ENCODE measurements at regions not wholly inside any gene's neighbourhood (a gene's known extent, or its start where the extent isn't known, plus 50 kb on each side); places are given as distances from the start of the nearest gene placed in this dataset.

DNA sequence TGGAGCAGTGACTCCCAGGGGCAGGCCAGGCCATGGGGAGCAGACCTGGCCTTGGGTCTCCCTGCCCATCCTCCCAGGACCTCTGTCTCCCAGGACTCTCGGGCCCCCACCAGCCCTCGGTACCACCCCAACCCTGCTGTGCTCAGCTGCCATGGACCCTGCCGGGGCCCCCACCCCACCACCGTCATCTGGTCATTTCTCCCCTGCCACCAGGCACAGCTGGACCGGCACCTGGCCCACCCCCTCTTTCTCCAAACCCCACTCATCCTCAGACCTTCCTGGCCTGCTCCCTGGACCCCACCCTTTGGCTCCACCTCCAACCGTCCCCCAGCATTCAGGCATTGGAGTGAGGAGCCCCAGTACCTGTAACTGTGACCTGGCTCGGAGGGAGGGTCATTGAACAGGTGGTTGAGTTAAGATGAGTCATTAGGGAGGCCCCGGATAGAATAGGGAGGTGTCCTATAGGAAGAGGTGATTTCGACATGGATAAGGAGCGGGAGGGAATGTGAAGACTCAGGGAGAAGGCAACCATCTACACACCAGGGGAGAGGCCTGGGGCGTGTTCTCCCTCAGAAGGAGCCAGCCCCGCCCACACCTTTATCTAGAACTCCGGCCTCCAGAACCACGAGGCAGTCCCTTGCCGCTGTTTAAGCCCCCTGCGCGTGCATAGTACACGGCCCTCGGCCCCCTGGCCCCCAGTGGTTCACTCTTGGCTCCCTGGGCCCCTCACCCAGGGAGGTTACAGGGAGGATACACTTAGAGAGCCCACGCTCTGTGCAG, 1395.9 kb downstream of the BRD1 start:
- H3K4me1 Mint-ChIP-seq, result no peaks in the 10 kb centered on the region
- no peaks in the 10 kb centered on the region for H3K9me3 Mint-ChIP-seq
- H3K27ac Mint-ChIP-seq, result no peak overlapping the region
- TF ChIP-seq, protein P1, sequence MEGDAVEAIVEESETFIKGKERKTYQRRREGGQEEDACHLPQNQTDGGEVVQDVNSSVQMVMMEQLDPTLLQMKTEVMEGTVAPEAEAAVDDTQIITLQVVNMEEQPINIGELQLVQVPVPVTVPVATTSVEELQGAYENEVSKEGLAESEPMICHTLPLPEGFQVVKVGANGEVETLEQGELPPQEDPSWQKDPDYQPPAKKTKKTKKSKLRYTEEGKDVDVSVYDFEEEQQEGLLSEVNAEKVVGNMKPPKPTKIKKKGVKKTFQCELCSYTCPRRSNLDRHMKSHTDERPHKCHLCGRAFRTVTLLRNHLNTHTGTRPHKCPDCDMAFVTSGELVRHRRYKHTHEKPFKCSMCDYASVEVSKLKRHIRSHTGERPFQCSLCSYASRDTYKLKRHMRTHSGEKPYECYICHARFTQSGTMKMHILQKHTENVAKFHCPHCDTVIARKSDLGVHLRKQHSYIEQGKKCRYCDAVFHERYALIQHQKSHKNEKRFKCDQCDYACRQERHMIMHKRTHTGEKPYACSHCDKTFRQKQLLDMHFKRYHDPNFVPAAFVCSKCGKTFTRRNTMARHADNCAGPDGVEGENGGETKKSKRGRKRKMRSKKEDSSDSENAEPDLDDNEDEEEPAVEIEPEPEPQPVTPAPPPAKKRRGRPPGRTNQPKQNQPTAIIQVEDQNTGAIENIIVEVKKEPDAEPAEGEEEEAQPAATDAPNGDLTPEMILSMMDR (IDR thresholded peaks at IDR 0.05; ENCODE audit: unreplicated experiment in 3 of 3), result no peak
- H3K27me3 Mint-ChIP-seq (ENCODE audit: low read depth), result peaks cover 13% of the 10 kb centered on the region
- H3K36me3 Mint-ChIP-seq (ENCODE audit: low read depth), result no peaks in the 10 kb centered on the region
- H3K4me3 Mint-ChIP-seq, result no peak overlapping the region

DNA sequence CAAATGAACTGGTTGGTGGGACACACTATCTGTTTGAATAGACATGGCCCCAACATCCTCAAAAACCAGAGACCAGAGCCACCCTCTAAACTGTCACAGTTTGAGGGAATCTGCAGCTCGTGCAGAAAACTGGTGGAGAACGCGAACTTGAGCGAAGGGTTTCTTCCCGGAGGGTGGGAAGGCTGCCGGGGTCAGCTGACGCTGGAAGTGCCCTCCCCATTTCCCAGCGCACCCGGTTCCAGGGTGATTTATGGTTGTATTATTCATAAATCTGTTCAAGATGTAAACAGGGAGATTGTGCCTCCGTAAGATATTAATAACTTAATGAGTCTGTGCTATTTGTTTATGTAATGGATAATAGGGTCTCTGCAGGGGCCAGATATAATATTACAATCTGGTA, 1396.7 kb downstream of the BRD1 start:
- Mint-ChIP-seq H3K36me3 (ENCODE audit: low read depth) (no peaks in the 10 kb centered on the region), H3K27me3 (ENCODE audit: low read depth) (peaks cover 13% of the 10 kb centered on the region), H3K9me3 (no peaks in the 10 kb centered on the region), H3K4me1 (no peaks in the 10 kb centered on the region), H3K4me3 (no peak overlapping the region), H3K27ac (no peak overlapping the region)
- TF ChIP-seq, protein P1 (IDR thresholded peaks at IDR 0.05; ENCODE audit: unreplicated experiment in 3 of 3), result no peak

DNA sequence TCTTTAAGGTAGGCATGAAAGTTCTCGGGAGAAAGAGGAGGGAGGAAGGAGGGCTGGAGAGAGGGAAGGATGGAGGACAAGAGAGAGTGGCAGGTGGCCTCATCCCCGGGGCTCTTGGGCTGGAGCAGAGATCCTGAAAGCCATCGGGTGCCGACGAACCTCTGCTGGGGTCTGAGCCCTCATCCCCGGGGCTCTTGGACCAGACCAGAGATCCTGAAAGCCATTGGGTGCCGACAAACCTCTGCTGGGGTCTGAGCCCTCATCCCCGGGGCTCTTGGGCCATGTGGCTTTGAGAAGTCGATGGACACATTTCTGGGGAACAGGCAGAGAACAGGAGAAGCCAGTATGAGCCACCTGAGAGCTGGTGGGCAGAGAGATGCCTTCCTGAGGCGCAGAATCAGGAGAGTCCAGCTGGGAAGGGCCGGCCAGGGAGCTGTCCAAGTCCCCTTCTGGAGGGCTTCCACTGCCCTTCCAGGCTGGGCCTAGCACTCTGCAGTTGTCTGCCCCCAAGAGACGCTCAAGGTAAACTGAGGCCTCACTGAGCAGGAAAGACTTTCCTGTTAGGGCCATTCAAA, 1398.1 kb downstream of the BRD1 start:
- H3K4me3 Mint-ChIP-seq, result no peak overlapping the region
- no peak overlapping the region for H3K27ac Mint-ChIP-seq
- no peaks in the 10 kb centered on the region for H3K9me3 Mint-ChIP-seq
- TF ChIP-seq, protein P1 (IDR thresholded peaks at IDR 0.05; ENCODE audit: unreplicated experiment in 3 of 3), result no peak
- H3K27me3 Mint-ChIP-seq (ENCODE audit: low read depth), result peaks cover 5% of the 10 kb centered on the region
- no peaks in the 10 kb centered on the region for H3K4me1 Mint-ChIP-seq
- no peaks in the 10 kb centered on the region for H3K36me3 Mint-ChIP-seq (ENCODE audit: low read depth)

DNA sequence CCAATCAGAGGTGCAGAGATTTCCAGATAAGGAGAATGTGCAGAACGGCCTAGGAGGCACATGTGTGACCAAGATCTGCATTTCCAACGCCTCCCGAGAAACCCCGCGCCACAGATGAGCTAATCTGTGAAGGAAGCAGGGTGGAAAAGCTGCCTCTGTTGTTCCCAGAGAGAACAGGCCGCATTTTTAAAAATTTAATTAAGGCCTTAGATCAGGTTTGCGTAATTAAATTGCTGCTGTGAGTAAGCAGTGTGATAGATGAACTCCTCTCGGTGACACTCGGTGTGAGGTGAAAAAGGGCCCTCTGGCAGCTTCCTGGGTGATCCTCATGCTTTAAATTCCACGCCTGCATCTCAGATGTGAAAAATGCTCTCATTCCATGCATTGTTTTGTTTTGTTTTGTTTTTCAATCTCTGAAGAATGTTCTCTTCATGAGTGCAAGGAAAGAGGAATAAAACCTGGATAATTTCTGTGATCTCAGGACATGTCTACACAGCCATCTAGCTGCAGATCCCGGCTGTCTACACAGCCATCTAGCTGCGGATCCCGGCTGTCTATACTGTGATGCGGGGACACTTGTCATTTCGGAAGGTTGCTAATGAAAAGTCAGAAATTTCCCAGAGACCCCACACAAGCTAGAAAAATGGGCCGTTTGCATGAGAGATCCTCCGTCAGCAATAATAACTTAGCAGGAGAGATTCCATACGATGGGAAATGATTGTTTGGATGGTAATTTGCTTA, 1398.9 kb downstream of the BRD1 start:
- H3K27ac Mint-ChIP-seq, result no peak overlapping the region
- H3K36me3 Mint-ChIP-seq (ENCODE audit: low read depth), result no peaks in the 10 kb centered on the region
- H3K4me3 Mint-ChIP-seq, result no peak overlapping the region
- no peaks in the 10 kb centered on the region for H3K9me3 Mint-ChIP-seq
- peaks cover 4% of the 10 kb centered on the region for H3K4me1 Mint-ChIP-seq
- TF ChIP-seq, protein P1 (IDR thresholded peaks at IDR 0.05; ENCODE audit: unreplicated experiment in 3 of 3), result no peak
- H3K27me3 Mint-ChIP-seq (ENCODE audit: low read depth), result peaks cover 10% of the 10 kb centered on the region

DNA sequence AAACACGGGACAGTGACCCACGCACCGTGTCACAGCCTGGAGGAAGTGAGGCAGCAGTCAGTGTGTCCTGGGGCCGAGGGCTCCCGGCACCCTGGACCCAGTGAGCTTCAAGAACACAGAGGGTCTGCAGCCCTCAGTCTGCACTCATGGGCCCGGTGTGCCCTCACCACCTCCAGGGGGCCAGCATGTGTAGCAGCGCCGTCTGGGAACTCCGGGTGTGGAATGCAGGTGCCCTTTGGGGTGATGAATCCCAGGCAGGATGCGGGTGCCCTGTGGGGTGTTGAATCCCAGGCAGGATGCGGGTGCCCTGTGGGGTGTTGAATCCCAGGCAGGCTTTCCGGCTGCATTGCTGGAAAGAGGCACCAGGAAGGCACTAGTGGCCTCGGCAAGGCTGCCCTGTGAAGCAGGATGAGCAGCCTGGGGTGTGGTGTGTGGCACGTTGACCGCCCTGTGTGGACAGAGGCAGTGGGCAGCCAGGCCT, 1399.9 kb downstream of the BRD1 start:
- TF ChIP-seq, protein P1 (IDR thresholded peaks at IDR 0.05; ENCODE audit: unreplicated experiment in 3 of 3), result no peak
- H3K36me3 Mint-ChIP-seq (ENCODE audit: low read depth), result no peaks in the 10 kb centered on the region
- no peak overlapping the region for H3K27ac Mint-ChIP-seq
- H3K9me3 Mint-ChIP-seq, result no peaks in the 10 kb centered on the region
- peaks cover 6% of the 10 kb centered on the region for H3K4me1 Mint-ChIP-seq
- no peak overlapping the region for H3K4me3 Mint-ChIP-seq
- peaks cover 7% of the 10 kb centered on the region for H3K27me3 Mint-ChIP-seq (ENCODE audit: low read depth)

Data from nephron (organoid).